B cell (primary cell): ENCODE measurements at regions not wholly inside any gene's neighbourhood (a gene's known extent, or its start where the extent isn't known, plus 50 kb on each side); places are given as distances from the start of the nearest gene placed in this dataset.
"Not testable (repeated sequence)": the region's sequence is repeated elsewhere in the genome, so short reads cannot be mapped to it uniquely, and the experiment has no call there.

Experiments
- CTCF ChIP-seq: fragments of 200-600 bp; IDR thresholded peaks from one replicate; pipeline ENCODE4 v1.8.0; 2022; ENCODE audit warnings: antibody characterized with exemption, mild to moderate bottlenecking
- EZH2 ChIP-seq: IDR thresholded peaks from 2 replicates; pipeline ENCODE4 v1.6.1; 2012; ENCODE audit warnings: borderline replicate concordance, low read depth, mild to moderate bottlenecking, moderate library complexity, low read length; ENCODE audit not compliant: insufficient read depth, poor library complexity, severe bottlenecking

GRCh38 chr1:82776730-82777129 lies 976.0 kb downstream of the ADGRL2 start:
- TF ChIP-seq EZH2, CTCF: not testable (repeated sequence)
